BJ (cell line): ENCODE measurements at regions not wholly inside any gene's neighbourhood (a gene's known extent, or its start where the extent isn't known, plus 50 kb on each side); places are given as distances from the start of the nearest gene placed in this dataset.

Experiments
- CTCF ChIA-PET: fragments of 350-600 bp; formaldehyde crosslinking; extraction: SDS; loops from one replicate; lab custom pipeline; 2021; ENCODE audit warnings: antibody characterized with exemption, inconsistent platforms; lab: Yijun Ruan, JAX
- POLR2A ChIA-PET: fragments of 300-600 bp; sonication (Branson Sonifier 250); formaldehyde crosslinking; extraction: SDS; loops from one replicate; lab custom pipeline; 2021; ENCODE audit warnings: antibody characterized with exemption; lab: Charles Lee
- DNase-seq: peaks from one replicate; pipeline ENCODE4 v3.0.0-alpha.2; 2011; ENCODE audit warnings: low read depth
- H3K27me3 ChIP-seq: 2 replicates; pipeline ENCODE4 v1.6.0; 2011; ENCODE audit warnings: low read length; ENCODE audit not compliant: control insufficient read depth, insufficient read depth
- H3K36me3 ChIP-seq: 2 replicates; pipeline ENCODE4 v1.5.1; 2011; ENCODE audit warnings: low read length; ENCODE audit not compliant: control insufficient read depth, insufficient read depth
- H3K4me3 ChIP-seq: 2 replicates; pipeline ENCODE4 v1.5.1; 2011; ENCODE audit warnings: low read depth, mild to moderate bottlenecking, control low read depth, low read length
- TF ChIP-seq, protein P1 (sequence below): IDR thresholded peaks from 2 replicates; pipeline ENCODE4 v1.5.1; 2011; ENCODE audit warnings: low read depth, mild to moderate bottlenecking, control low read depth, inconsistent platforms, low read length, moderate library complexity; ENCODE audit not compliant: insufficient read depth

DNA sequence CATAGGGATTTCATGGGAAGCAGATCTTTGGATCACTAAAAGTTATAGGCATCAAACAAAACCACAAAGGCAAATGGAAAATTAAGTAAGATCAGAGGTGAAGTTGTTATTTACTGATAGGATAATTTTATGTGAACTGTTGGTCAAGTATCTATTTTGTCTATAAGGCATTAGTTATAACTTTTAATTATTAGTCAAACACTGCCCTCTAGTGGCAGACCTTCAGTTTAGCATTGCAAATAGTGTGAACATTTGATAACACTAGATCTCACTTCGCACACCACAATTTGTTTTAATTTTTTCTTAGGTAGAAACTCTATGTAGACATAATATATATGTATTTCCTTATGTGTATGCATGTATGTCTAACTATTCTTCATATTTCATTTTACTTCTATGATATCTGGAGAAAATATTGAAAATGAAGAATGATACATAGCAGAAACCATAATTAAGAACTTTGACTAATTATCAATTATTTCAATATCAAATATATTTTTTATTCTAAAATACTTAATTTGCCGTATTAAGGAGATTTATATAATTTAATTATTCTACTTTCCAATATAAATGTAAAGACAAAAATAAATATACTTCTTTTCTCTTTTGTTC is 214.5 kb upstream of the TACR3 start:
- no peaks in the 10 kb centered on the region for H3K36me3 ChIP-seq
- TF ChIP-seq, protein P1, sequence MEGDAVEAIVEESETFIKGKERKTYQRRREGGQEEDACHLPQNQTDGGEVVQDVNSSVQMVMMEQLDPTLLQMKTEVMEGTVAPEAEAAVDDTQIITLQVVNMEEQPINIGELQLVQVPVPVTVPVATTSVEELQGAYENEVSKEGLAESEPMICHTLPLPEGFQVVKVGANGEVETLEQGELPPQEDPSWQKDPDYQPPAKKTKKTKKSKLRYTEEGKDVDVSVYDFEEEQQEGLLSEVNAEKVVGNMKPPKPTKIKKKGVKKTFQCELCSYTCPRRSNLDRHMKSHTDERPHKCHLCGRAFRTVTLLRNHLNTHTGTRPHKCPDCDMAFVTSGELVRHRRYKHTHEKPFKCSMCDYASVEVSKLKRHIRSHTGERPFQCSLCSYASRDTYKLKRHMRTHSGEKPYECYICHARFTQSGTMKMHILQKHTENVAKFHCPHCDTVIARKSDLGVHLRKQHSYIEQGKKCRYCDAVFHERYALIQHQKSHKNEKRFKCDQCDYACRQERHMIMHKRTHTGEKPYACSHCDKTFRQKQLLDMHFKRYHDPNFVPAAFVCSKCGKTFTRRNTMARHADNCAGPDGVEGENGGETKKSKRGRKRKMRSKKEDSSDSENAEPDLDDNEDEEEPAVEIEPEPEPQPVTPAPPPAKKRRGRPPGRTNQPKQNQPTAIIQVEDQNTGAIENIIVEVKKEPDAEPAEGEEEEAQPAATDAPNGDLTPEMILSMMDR = peak; percentile 61
- no peak overlapping the region for H3K4me3 ChIP-seq
- POLR2A ChIA-PET = no interaction called here
- CTCF ChIA-PET = no interaction called here
- DNase-seq = no peak
- no peaks in the 10 kb centered on the region for H3K27me3 ChIP-seq

DNA sequence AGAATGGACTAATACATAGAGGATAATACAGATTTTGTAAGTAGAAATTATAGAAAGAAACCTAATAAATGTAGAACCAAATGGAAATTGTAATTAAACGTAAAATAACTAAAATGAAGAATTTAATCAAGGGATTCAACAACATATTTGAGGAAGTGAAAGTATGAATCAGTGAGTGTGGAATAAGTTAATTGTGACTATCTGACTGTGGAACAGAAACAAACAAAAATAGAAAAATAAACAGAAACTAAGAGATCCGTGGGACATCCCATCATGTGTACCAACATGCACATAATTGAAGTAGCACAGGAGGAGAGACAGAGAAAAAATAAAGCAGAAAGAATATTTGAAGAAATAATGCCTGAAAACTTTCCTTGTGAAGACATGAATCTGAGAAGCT is 208.6 kb upstream of the TACR3 start:
- no peaks in the 10 kb centered on the region for H3K27me3 ChIP-seq
- CTCF ChIA-PET = no interaction called here
- H3K4me3 ChIP-seq = no peak overlapping the region
- POLR2A ChIA-PET = no interaction called here
- no peaks in the 10 kb centered on the region for H3K36me3 ChIP-seq
- TF ChIP-seq, protein P1 = no peak
- no peak for DNase-seq

DNA sequence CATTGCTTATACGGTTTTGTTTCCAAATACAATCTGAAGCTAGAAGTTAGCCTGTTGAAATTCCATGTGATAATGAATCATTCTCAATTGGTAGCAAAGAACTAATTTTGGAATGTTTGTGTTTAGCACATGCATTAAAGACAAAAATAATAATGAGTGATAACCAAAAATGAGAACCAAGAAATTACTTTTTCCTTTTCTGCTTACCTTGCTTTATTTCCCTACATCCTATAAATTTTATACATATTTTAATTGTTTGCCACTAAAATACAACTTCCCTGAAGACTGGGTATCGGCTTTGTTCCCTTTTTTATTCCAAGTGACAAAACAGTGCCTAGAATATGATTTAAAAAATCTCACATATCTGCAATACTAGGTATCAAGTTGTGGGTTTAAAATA is 203.8 kb upstream of the TACR3 start:
- TF ChIP-seq, protein P1 = no peak
- no peak overlapping the region for H3K4me3 ChIP-seq
- H3K36me3 ChIP-seq = no peaks in the 10 kb centered on the region
- ChIA-PET CTCF (no interaction called here), POLR2A (no interaction called here)
- DNase-seq = no peak
- no peaks in the 10 kb centered on the region for H3K27me3 ChIP-seq

DNA sequence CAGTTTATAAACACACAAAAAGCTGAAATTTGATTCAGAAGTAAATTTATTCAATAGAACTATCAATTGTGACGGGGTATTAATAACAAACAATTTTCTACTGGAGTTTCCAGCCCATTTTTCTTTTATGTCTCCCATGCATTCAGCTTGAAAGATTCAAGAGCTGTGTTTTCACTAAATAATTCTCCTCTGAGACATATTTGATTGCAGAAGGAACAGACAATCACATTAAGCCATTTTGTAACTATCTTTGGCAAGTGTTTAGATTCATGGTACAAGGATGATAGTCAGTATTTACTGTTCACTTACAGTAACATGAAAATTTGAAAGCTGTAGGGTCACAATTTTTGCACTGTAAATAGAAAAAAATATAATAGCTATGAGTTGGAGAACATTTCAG is 198.4 kb upstream of the TACR3 start:
- Histone ChIP-seq H3K4me3 (no peak overlapping the region), H3K36me3 (no peaks in the 10 kb centered on the region), H3K27me3 (no peaks in the 10 kb centered on the region)
- TF ChIP-seq, protein P1 = no peak
- ChIA-PET CTCF (interaction anchor here (1.0 kb wide), 1 partner anchor 17 kb away, joined by 3 read pairs; no protein-coding TSS in a partner anchor), POLR2A (no interaction called here)
- DNase-seq = no peak

DNA sequence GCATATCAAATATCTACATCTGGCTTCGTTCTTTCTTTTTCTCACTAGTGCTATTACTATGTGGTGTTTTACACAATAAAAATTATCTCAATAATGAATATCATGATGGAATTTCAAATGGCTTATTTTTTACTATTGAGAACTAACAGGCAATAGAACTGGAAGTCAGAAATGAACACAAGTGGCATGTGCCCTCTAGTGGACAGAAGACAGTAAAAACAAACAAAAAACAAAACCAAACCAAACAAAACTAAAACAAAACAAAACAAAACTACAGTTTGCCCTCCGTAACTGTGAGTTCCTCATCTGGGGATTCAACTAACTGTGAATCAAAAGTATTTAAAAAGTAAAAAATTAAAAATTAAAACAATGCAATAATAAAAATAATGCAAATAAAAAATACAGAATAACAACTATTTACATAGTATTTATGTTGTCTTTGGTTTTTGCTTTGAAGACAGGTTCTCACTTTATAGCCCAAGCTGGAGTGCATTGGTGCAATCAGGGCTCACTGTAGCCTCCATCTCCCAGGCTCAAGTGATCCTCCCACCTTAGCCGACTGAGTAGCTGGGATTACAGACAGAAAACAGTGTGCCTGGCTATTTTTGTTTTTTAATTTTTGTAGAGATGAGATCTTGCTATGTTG is 195.6 kb upstream of the TACR3 start:
- ChIA-PET CTCF (interaction anchor here (0.7 to 2.0 kb wide), 3 partner anchors 12 to 81 kb away, joined by 4 to 8 read pairs (median 4); no protein-coding TSS in a partner anchor), POLR2A (no interaction called here)
- DNase-seq = no peak
- Histone ChIP-seq H3K36me3 (no peaks in the 10 kb centered on the region), H3K27me3 (no peaks in the 10 kb centered on the region), H3K4me3 (no peak overlapping the region)
- TF ChIP-seq, protein P1 = peak; percentile 55
